Ovary (tissue), 7 donors: ENCODE measurements at regions not wholly inside any gene's neighbourhood (a gene's known extent, or its start where the extent isn't known, plus 50 kb on each side); places are given as distances from the start of the nearest gene placed in this dataset.
"Not testable (repeated sequence)": the region's sequence is repeated elsewhere in the genome, so short reads cannot be mapped to it uniquely, and the experiment has no call there.

Experiments
- DNase-seq, 5 donors: peaks; one replicate each; pipeline ENCODE4 v3.0.0-alpha.2; 2019 to 2020
- H3K27ac ChIP-seq, 2 donors: fragments of 200-600 bp; one replicate each; pipeline versions ENCODE4 v1.5.1 to v1.8.0; 2019 to 2022
- H3K27me3 ChIP-seq: fragments of 200-600 bp; one replicate; pipeline ENCODE4 v1.8.0; 2022
- H3K36me3 ChIP-seq: fragments of 200-600 bp; sonication (generic); one replicate; pipeline ENCODE4 v1.5.1; 2019
- H3K4me1 ChIP-seq: one replicate; pipeline ENCODE4 v1.8.1; 2013; ENCODE audit warnings: mild to moderate bottlenecking, moderate library complexity; ENCODE audit not compliant: insufficient read depth
- H3K4me3 ChIP-seq: fragments of 200-600 bp; sonication (generic); one replicate; pipeline ENCODE4 v1.5.1; 2017
- H3K9me3 ChIP-seq, 2 donors: fragments of 200-600 bp in 1 of 2; sonication (generic) in 1 of 2; one replicate each; pipeline versions ENCODE4 v1.5.1 to v1.8.1; 2013 to 2019; ENCODE audit warnings: mild to moderate bottlenecking in 1 of 2, moderate library complexity in 1 of 2
- CTCF ChIP-seq, 3 donors: fragments of 450-650 bp in 2 of 3; fragments of 200-600 bp in 1 of 3; IDR thresholded peaks; one replicate each; pipeline versions ENCODE4 v1.5.1 to v1.8.0; 2016 to 2022; ENCODE audit warnings: antibody characterized with exemption in 3 of 3, mild to moderate bottlenecking in 1 of 3
- EP300 ChIP-seq: sonication (generic); formaldehyde crosslinking; IDR thresholded peaks from one replicate; pipeline ENCODE4 v1.6.1; 2017; ENCODE audit warnings: antibody characterized with exemption
- POLR2A ChIP-seq: fragments of 450-650 bp; IDR thresholded peaks from one replicate; pipeline ENCODE4 v1.6.1; 2017; ENCODE audit warnings: antibody characterized with exemption, mild to moderate bottlenecking, moderate library complexity
- WGBS, 3 donors: extraction: QIAGEN DNeasy Blood & Tissue Kit in 1 of 3; methylation state at CpG; one replicate each; pipeline versions ENCODE4 v1.1.5 to v1.1.7; 2013 to 2017; 5-methylcytosine and 5-hydroxymethylcytosine counted together
- intact Hi-C, 4 donors: fragments of 100-400 bp; cut with DNase I; formaldehyde crosslinking; loops; one replicate each; pipeline versions ENCODE4 v1.11.0 to v1.15.1; 2022 to 2023
- donor health status: DM: no; HTN: no; CAD: no; lungs with moderate emphysema.
- donor health status: DM: no; HTN: no; CAD: no.
- donor health status: Bipolar disorder and iron deficiency.
- donor health status: DM: no; HTN: no; CAD: no.
- donor health status: DM: yes; HTN: yes; CAD: no.

GRCh38 chr3:43236008-43236407, 50.3 kb upstream of the SNRK start:
- H3K4me3 ChIP-seq, result no peak overlapping the region
- H3K36me3 ChIP-seq, result no peaks in the 10 kb centered on the region
- peaks cover 4% of the 10 kb centered on the region for H3K4me1 ChIP-seq
- H3K27me3 ChIP-seq, result no peaks in the 10 kb centered on the region
- H3K27ac ChIP-seq, result no peak overlapping the region
- H3K9me3 ChIP-seq, result no peaks in the 10 kb centered on the region
- no peak for TF ChIP-seq CTCF (IDR thresholded peaks at IDR 0.05)
- TF ChIP-seq POLR2A, result no peak
- TF ChIP-seq EP300, result no peak
- no peak for DNase-seq
- 93 to 97% (median 97%) methylated on average over 1 of the region's 1 CpG for WGBS, 3 donors
- intact Hi-C loops, result no loop called here

GRCh38 chr3:43233062-43233461, 53.3 kb upstream of the SNRK start:
- intact Hi-C loops, result no loop called here
- TF ChIP-seq EP300 (no peak), CTCF (IDR thresholded peaks at IDR 0.05) (no peak), POLR2A (no peak)
- peaks cover 5% of the 10 kb centered on the region for H3K4me1 ChIP-seq

GRCh38 chr3:43231276-43232000, 54.9 kb upstream of the SNRK start:
- intact Hi-C loops, result no loop called here
- no peak overlapping the region for H3K27ac ChIP-seq
- H3K4me3 ChIP-seq, result no peak overlapping the region
- 8 to 13% (median 9%) methylated on average over 6 of the region's 6 CpGs for WGBS, 3 donors
- peaks cover 5% of the 10 kb centered on the region for H3K4me1 ChIP-seq
- no peak for DNase-seq
- H3K36me3 ChIP-seq, result no peaks in the 10 kb centered on the region
- no peaks in the 10 kb centered on the region for H3K27me3 ChIP-seq
- TF ChIP-seq EP300, result no peak
- no peak for TF ChIP-seq POLR2A
- no peak for TF ChIP-seq CTCF (IDR thresholded peaks at IDR 0.05)
- peaks cover 0 to 3% of the 10 kb centered on the region in 2 donors for H3K9me3 ChIP-seq

More at GRCh38 chr3:43233062-43233461, 53.3 kb upstream of the SNRK start:
- 76 to 86% (median 83%) methylated on average over 3 of the region's 3 CpGs for WGBS, 3 donors
- H3K36me3 ChIP-seq, result no peaks in the 10 kb centered on the region
- H3K27ac ChIP-seq, result no peak overlapping the region
- no peak for DNase-seq
- no peaks in the 10 kb centered on the region for H3K27me3 ChIP-seq
- H3K4me3 ChIP-seq, result no peak overlapping the region
- H3K9me3 ChIP-seq, result no peaks in the 10 kb centered on the region

- WGBS, 3 donors, result 91 to 93% (median 93%) methylated on average over 4 of the region's 4 CpGs
- H3K27ac ChIP-seq, H3K9me3 ChIP-seq, DNase-seq, H3K4me3 ChIP-seq, H3K27me3 ChIP-seq, intact Hi-C loops, H3K4me1 ChIP-seq, H3K36me3 ChIP-seq: not testable (repeated sequence)
Observed at GRCh38 chr3:43229865-43230264, 56.5 kb upstream of the SNRK start.

- H3K27me3 ChIP-seq, H3K36me3 ChIP-seq, intact Hi-C loops, H3K27ac ChIP-seq, H3K9me3 ChIP-seq, H3K4me1 ChIP-seq, H3K4me3 ChIP-seq, DNase-seq: not testable (repeated sequence)
- WGBS, 3 donors, result 69 to 84% (median 75%) methylated on average over 1 of the region's 1 CpG
Observed at GRCh38 chr3:43227685-43228084, 58.7 kb upstream of the SNRK start.
